ENCODE measurements at regions not wholly inside any gene's neighbourhood (a gene's known extent, or its start where the extent isn't known, plus 50 kb on each side); places are given as distances from the start of the nearest gene placed in this dataset.

- Histone ChIP-seq H3K27ac (ENCODE audit: low read length) (no peak overlapping the region), H3K36me3 (ENCODE audit: control insufficient read depth in 2 of 2, extremely low read depth in 1 of 2, insufficient read depth in 1 of 2, low read length in 1 of 2) (no peaks in the 10 kb centered on the region), H3K27me3 (replicated peaks in 1 of 2; ENCODE audit: control insufficient read depth in 2 of 2, extremely low read depth in 1 of 2, insufficient read depth in 2 of 2, low read length in 1 of 2) (no peaks in the 10 kb centered on the region), H3K9me3 (no peaks in the 10 kb centered on the region), H3K4me1 (ENCODE audit: control insufficient read depth in 1 of 2, extremely low read depth in 1 of 2, insufficient read depth in 2 of 2, low read length in 2 of 2) (peaks cover 16% of the 10 kb centered on the region in 2 experiments), H3K4me3 (ENCODE audit: control insufficient read depth in 1 of 2, extremely low read depth in 1 of 2, low read length in 1 of 2) (no peak overlapping the region)
- ATAC-seq (replicated peaks in 1 of 4) (no peak), DNase-seq (no peak)
- H3K27ac Mint-ChIP-seq = no peak overlapping the region
- ChIA-PET CTCF (no interaction called here), POLR2A (no interaction called here)
- H3K4me1 Mint-ChIP-seq = peaks cover 29 to 31% (median 29%) of the 10 kb centered on the region in 3 donors
- 80% methylated on average over 1 of the region's 2 CpGs for WGBS (ENCODE audit: insufficient coverage)
- no peaks in the 10 kb centered on the region for H3K36me3 Mint-ChIP-seq
- H3K9me3 Mint-ChIP-seq = no peaks in the 10 kb centered on the region
- peaks cover 3 to 4% of the 10 kb centered on the region in 2 donors for H3K27me3 Mint-ChIP-seq
- no peak overlapping the region for H3K4me3 Mint-ChIP-seq
These were observed 59.5 kb downstream of the PTGS2 start for GRCh38 chr1:186620566-186621350.

GRCh38 chr1:186618401-186619170, 61.6 kb downstream of the PTGS2 start:
- ChIA-PET CTCF (interaction anchor here in 1 of 2 donors (0.5 kb wide), 1 partner anchor 324 kb away, joined by 3 read pairs; no protein-coding TSS in a partner anchor), POLR2A (no interaction called here)
- peaks cover 47 to 49% (median 48%) of the 10 kb centered on the region in 3 donors for H3K4me1 Mint-ChIP-seq

GRCh38 chr1:186617926-186618325, 62.3 kb downstream of the PTGS2 start:
- H3K27ac ChIP-seq (ENCODE audit: low read length) = no peak overlapping the region
- 39% methylated on average over 4 of the region's 7 CpGs for WGBS (ENCODE audit: insufficient coverage)
- H3K4me1 Mint-ChIP-seq = peaks cover 48 to 51% (median 50%) of the 10 kb centered on the region in 3 donors
- H3K36me3 ChIP-seq (ENCODE audit: control insufficient read depth in 2 of 2, extremely low read depth in 1 of 2, insufficient read depth in 1 of 2, low read length in 1 of 2) = no peaks in the 10 kb centered on the region
- ATAC-seq (replicated peaks in 1 of 4) = no peak
- no peaks in the 10 kb centered on the region for H3K9me3 ChIP-seq
- H3K4me3 ChIP-seq (ENCODE audit: control insufficient read depth in 1 of 2, extremely low read depth in 1 of 2, low read length in 1 of 2) = no peak overlapping the region
- H3K4me3 Mint-ChIP-seq = peak overlapping the region; percentile 19 to 71 (median 28)
- no peak for DNase-seq
- no peaks in the 10 kb centered on the region for H3K36me3 Mint-ChIP-seq
- CTCF ChIA-PET = no interaction called here
- no peaks in the 10 kb centered on the region for H3K9me3 Mint-ChIP-seq
- peak overlapping the region in 1 of 2 donors; percentile 71 for H3K27ac Mint-ChIP-seq
- no peaks in the 10 kb centered on the region for H3K27me3 ChIP-seq (replicated peaks in 1 of 2; ENCODE audit: control insufficient read depth in 2 of 2, extremely low read depth in 1 of 2, insufficient read depth in 2 of 2, low read length in 1 of 2)
- POLR2A ChIA-PET = no interaction called here
- H3K4me1 ChIP-seq (ENCODE audit: control insufficient read depth in 1 of 2, extremely low read depth in 1 of 2, insufficient read depth in 2 of 2, low read length in 2 of 2) = peaks cover 21 to 26% of the 10 kb centered on the region in 2 experiments
- no peaks in the 10 kb centered on the region for H3K27me3 Mint-ChIP-seq

More at GRCh38 chr1:186618401-186619170, 61.6 kb downstream of the PTGS2 start:
- no peaks in the 10 kb centered on the region for H3K27me3 Mint-ChIP-seq
- no peaks in the 10 kb centered on the region for H3K9me3 ChIP-seq
- H3K4me1 ChIP-seq (ENCODE audit: control insufficient read depth in 1 of 2, extremely low read depth in 1 of 2, insufficient read depth in 2 of 2, low read length in 2 of 2) = peaks cover 21 to 26% of the 10 kb centered on the region in 2 experiments
- WGBS (ENCODE audit: insufficient coverage) = 1% methylated on average over 7 of the region's 11 CpGs
- DNase-seq (peak in 30 of 35 experiments; percentile 1 to 49 (median 16)), ATAC-seq (replicated peaks in 1 of 4) (peak; percentile 75 to 94 (median 86))
- H3K9me3 Mint-ChIP-seq = no peaks in the 10 kb centered on the region
- H3K36me3 ChIP-seq (ENCODE audit: control insufficient read depth in 2 of 2, extremely low read depth in 1 of 2, insufficient read depth in 1 of 2, low read length in 1 of 2) = no peaks in the 10 kb centered on the region
- H3K27ac Mint-ChIP-seq = peak overlapping the region in 1 of 2 donors; percentile 45
- H3K36me3 Mint-ChIP-seq = no peaks in the 10 kb centered on the region
- H3K27ac ChIP-seq (ENCODE audit: low read length) = no peak overlapping the region
- peak overlapping the region; percentile 35 to 66 for H3K4me3 ChIP-seq (ENCODE audit: control insufficient read depth in 1 of 2, extremely low read depth in 1 of 2, low read length in 1 of 2)
- H3K4me3 Mint-ChIP-seq = peak overlapping the region; percentile 65 to 71 (median 70)
- no peaks in the 10 kb centered on the region for H3K27me3 ChIP-seq (replicated peaks in 1 of 2; ENCODE audit: control insufficient read depth in 2 of 2, extremely low read depth in 1 of 2, insufficient read depth in 2 of 2, low read length in 1 of 2)

- Mint-ChIP-seq H3K27me3 (peaks cover 0 to 5% of the 10 kb centered on the region in 2 donors), H3K9me3 (no peaks in the 10 kb centered on the region), H3K4me1 (peaks cover 46 to 55% (median 49%) of the 10 kb centered on the region in 3 donors), H3K27ac (no peak overlapping the region), H3K4me3 (no peak overlapping the region), H3K36me3 (no peaks in the 10 kb centered on the region)
- ATAC-seq (replicated peaks in 1 of 4) (no peak), DNase-seq (no peak)
- Histone ChIP-seq H3K4me1 (ENCODE audit: control insufficient read depth in 1 of 2, extremely low read depth in 1 of 2, insufficient read depth in 2 of 2, low read length in 2 of 2) (peaks cover 21 to 26% of the 10 kb centered on the region in 2 experiments), H3K36me3 (ENCODE audit: control insufficient read depth in 2 of 2, extremely low read depth in 1 of 2, insufficient read depth in 1 of 2, low read length in 1 of 2) (no peaks in the 10 kb centered on the region), H3K27me3 (replicated peaks in 1 of 2; ENCODE audit: control insufficient read depth in 2 of 2, extremely low read depth in 1 of 2, insufficient read depth in 2 of 2, low read length in 1 of 2) (no peaks in the 10 kb centered on the region), H3K9me3 (no peaks in the 10 kb centered on the region), H3K27ac (ENCODE audit: low read length) (no peak overlapping the region), H3K4me3 (ENCODE audit: control insufficient read depth in 1 of 2, extremely low read depth in 1 of 2, low read length in 1 of 2) (no peak overlapping the region)
- ChIA-PET CTCF (no interaction called here), POLR2A (no interaction called here)
These were observed 63.7 kb downstream of the PTGS2 start for GRCh38 chr1:186616511-186616910.

GRCh38 chr1:186615332-186615731, 64.9 kb downstream of the PTGS2 start:
- H3K4me1 Mint-ChIP-seq = peaks cover 36 to 43% (median 38%) of the 10 kb centered on the region in 3 donors
- Histone ChIP-seq H3K4me3 (ENCODE audit: control insufficient read depth in 1 of 2, extremely low read depth in 1 of 2, low read length in 1 of 2) (no peak overlapping the region), H3K36me3 (ENCODE audit: control insufficient read depth in 2 of 2, extremely low read depth in 1 of 2, insufficient read depth in 1 of 2, low read length in 1 of 2) (no peaks in the 10 kb centered on the region), H3K4me1 (ENCODE audit: control insufficient read depth in 1 of 2, extremely low read depth in 1 of 2, insufficient read depth in 2 of 2, low read length in 2 of 2) (peaks cover 14 to 19% of the 10 kb centered on the region in 2 experiments), H3K9me3 (no peaks in the 10 kb centered on the region), H3K27me3 (replicated peaks in 1 of 2; ENCODE audit: control insufficient read depth in 2 of 2, extremely low read depth in 1 of 2, insufficient read depth in 2 of 2, low read length in 1 of 2) (no peaks in the 10 kb centered on the region), H3K27ac (ENCODE audit: low read length) (no peak overlapping the region)
- H3K27ac Mint-ChIP-seq = peak overlapping the region; percentile 13 to 50
- H3K4me3 Mint-ChIP-seq = peak overlapping the region in 2 of 3 donors; percentile 1 to 54
- peaks cover 0 to 5% of the 10 kb centered on the region in 2 donors for H3K27me3 Mint-ChIP-seq
- no peaks in the 10 kb centered on the region for H3K36me3 Mint-ChIP-seq
- 0% methylated on average over 1 of the region's 4 CpGs for WGBS (ENCODE audit: insufficient coverage)
- DNase-seq (no peak), ATAC-seq (replicated peaks in 1 of 4) (peak in 1 of 4 experiments; percentile 60)
- CTCF ChIA-PET = interaction anchor here in 1 of 2 donors (0.6 kb wide), 2 partner anchors 16 to 427 kb away, joined by 3 to 5 read pairs; no protein-coding TSS in a partner anchor
- POLR2A ChIA-PET = interaction anchor here (0.6 to 0.7 kb wide), 2 partner anchors 23 to 38 kb away, joined by 4 read pairs; no protein-coding TSS in a partner anchor
- H3K9me3 Mint-ChIP-seq = no peaks in the 10 kb centered on the region

- 100% methylated on average over 3 of the region's 3 CpGs for WGBS (ENCODE audit: insufficient coverage)
- ChIA-PET CTCF (interaction anchor here in 1 of 2 donors (0.7 kb wide), 1 partner anchor 174 kb away, joined by 4 read pairs; no protein-coding TSS in a partner anchor), POLR2A (no interaction called here)
- Mint-ChIP-seq H3K4me1 (peaks cover 19 to 28% (median 19%) of the 10 kb centered on the region in 3 donors), H3K27ac (no peak overlapping the region), H3K4me3 (no peak overlapping the region), H3K36me3 (no peaks in the 10 kb centered on the region), H3K9me3 (no peaks in the 10 kb centered on the region), H3K27me3 (peaks cover 7 to 17% of the 10 kb centered on the region in 2 donors)
- Histone ChIP-seq H3K4me1 (ENCODE audit: control insufficient read depth in 1 of 2, extremely low read depth in 1 of 2, insufficient read depth in 2 of 2, low read length in 2 of 2) (peaks cover 5 to 10% of the 10 kb centered on the region in 2 experiments), H3K4me3 (ENCODE audit: control insufficient read depth in 1 of 2, extremely low read depth in 1 of 2, low read length in 1 of 2) (no peak overlapping the region), H3K9me3 (no peaks in the 10 kb centered on the region), H3K36me3 (ENCODE audit: control insufficient read depth in 2 of 2, extremely low read depth in 1 of 2, insufficient read depth in 1 of 2, low read length in 1 of 2) (no peaks in the 10 kb centered on the region), H3K27ac (ENCODE audit: low read length) (no peak overlapping the region), H3K27me3 (replicated peaks in 1 of 2; ENCODE audit: control insufficient read depth in 2 of 2, extremely low read depth in 1 of 2, insufficient read depth in 2 of 2, low read length in 1 of 2) (no peaks in the 10 kb centered on the region)
- no peak for ATAC-seq (replicated peaks in 1 of 4)
- DNase-seq = no peak
These were observed 69.1 kb downstream of the PTGS2 start for GRCh38 chr1:186611156-186611555.
